Epithelial cell of prostate (primary cell): ENCODE measurements at regions not wholly inside any gene's neighbourhood (a gene's known extent, or its start where the extent isn't known, plus 50 kb on each side); places are given as distances from the start of the nearest gene placed in this dataset.
"Not testable (repeated sequence)": the region's sequence is repeated elsewhere in the genome, so short reads cannot be mapped to it uniquely, and the experiment has no call there.

Experiments
- DNase-seq: peaks from one replicate; pipeline ENCODE4 v3.0.0-alpha.2; 2011; ENCODE audit warnings: low read depth, low spot score
- H3K27ac ChIP-seq: fragments of 450-650 bp; 2 replicates; pipeline ENCODE4 v1.5.1; 2017; ENCODE audit warnings: mild to moderate bottlenecking

DNA sequence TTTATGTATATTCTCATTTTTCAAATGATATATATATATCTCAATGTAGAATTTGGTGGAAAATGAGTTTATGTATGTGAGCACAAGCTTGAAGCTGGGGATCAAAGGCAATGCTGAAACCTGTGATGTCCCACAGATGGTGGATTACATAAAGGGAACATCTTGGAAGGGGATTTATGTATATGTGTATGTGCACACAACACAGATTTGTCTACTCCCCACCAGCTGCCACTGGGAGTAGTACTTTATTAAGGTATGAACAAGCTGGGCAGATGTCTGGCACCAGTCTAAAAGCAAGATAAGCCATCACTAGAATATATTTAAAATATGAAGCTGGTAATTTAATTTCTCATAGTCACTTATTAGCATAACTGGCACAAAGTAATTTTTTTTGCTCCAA, 895.6 kb downstream of the SLC6A15 start:
- H3K27ac ChIP-seq, result no peak overlapping the region
- DNase-seq, result no peak

GRCh38 chr12:83997423-83997822, 915.2 kb downstream of the SLC6A15 start:
- H3K27ac ChIP-seq, result no peak overlapping the region
- DNase-seq, result no peak

DNA sequence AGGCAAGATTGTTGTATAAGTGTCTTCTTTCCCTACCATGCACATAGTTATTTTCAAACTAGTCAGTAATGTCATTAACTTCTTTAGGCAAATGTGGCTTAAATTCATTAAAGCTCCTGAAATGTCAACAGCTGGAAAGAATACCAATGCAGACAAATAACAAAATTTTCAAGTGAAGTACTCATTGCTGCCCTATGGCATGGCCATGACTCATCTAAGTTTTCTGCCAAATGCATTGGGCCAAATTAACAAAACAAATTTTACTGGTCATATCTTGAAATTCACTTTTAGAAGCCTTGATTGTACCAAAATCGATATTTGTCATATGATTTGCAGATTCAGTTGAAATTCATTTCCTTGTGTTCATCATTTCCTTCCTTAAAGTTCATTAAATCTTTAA, 915.9 kb downstream of the SLC6A15 start:
- H3K27ac ChIP-seq, result no peak overlapping the region
- DNase-seq, result no peak

- DNase-seq, result no peak
- no peak overlapping the region for H3K27ac ChIP-seq
These were observed 927.5 kb downstream of the SLC6A15 start for GRCh38 chr12:83985084-83985483.

DNA sequence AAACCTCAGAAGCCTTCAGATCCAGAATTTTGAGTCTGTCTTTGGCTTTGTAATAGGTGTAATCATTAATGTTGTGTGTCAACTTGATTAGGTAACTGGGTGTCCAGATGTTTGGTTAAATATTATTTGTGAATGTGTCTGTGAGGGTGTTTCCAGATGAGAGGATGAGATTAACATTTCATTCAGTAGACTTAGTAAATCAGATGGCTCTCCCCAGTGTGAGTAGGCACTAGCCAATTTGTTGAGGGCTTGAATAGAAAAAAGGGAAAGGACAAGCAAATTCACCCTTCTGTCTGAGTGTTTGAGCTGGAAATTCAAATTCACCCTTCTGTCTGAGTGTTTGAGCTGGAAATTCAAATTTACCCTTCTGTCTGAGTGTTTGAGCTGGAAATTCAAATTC, 932.2 kb downstream of the SLC6A15 start:
- no peak for DNase-seq
- H3K27ac ChIP-seq, result no peak overlapping the region

GRCh38 chr12:83979785-83980184, 932.8 kb downstream of the SLC6A15 start:
- H3K27ac ChIP-seq, result no peak overlapping the region
- no peak for DNase-seq

- H3K27ac ChIP-seq, result no peak overlapping the region
- DNase-seq, result no peak
These were observed 940.8 kb downstream of the SLC6A15 start for GRCh38 chr12:83971781-83972180.

GRCh38 chr12:83960767-83961166, 951.8 kb downstream of the SLC6A15 start:
- no peak overlapping the region for H3K27ac ChIP-seq
- no peak for DNase-seq

DNA sequence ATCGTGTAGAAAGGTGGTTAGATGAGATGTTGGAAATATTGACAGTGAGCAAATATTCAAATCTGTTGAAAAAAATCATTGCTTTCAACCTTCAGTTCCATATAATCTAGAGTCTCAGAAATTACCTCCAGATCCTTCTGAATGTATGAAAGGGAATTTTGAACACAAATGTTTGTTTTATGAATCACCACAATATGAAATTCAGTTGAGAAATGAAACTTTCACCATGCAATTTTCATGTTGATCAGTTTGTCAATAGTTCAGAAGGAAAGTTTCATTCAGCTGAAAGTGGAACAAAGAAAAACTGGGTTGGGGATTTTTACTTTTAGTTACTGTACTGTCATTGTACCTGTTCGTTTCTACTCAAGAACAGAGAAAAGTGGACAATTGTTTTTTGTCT, 953.6 kb downstream of the SLC6A15 start:
- DNase-seq, result no peak
- H3K27ac ChIP-seq, result no peak overlapping the region

DNA sequence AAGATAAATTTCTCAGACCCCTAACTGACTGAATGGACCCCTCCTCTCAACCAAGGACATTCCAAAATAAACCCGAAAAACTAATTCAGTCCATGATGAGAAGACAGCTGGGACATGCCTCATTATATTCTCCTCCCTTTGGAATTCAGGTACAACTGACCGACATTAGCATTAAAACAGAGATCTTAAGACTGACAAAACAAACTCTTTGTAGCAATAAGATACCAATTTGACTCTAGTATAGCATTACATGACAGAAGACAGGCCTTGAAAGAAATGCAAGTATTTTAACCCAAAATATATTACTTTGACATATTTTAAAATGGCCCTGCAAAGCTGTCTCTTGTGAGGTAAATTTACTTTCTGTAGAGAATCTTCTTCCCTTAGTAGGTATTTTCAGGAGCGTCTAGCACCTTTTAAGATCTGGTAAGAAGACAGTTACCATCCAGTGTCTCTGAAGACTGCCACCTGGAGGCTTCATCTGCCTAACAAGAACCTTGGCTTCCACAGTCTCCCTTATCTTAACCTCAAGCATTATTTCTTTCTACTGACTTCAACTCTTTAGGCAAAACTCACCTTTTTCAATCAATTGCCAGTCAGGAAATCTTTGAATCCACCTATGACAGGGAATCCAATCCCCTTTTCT, 957.5 kb downstream of the SLC6A15 start:
- no peak overlapping the region for H3K27ac ChIP-seq
- DNase-seq, result no peak

DNA sequence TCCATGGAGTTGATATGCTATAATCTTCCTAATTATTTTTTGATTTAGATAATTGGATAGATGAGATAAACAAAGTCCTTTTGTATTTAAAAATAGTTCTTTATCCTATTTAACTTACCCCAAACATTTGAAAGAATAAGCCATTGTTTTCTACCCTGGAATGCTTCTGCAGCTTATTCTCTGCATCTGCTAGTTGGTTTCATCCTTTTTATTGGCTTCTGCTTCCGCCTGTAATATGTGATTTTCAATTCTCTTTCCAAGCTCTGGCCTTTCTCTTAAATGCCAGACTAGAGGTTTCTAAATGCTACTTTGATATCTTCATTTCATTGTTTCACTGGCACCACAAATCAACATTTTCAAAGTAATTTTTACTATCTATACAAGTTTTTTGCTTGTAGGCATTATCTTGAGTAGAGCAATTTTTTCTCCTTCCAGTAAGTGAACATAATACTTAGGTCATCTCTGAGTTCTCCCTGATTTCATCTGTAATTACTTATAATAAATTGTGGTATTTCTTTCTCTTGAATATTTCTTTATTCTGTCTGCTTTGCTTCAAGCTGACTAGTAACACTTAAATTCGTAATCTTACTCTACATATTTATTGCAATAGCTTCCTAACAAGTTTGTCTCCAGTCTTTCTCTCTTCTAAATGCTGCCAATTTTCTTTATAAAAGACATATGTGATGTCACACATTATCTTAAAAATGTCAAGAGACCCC, 958.4 kb downstream of the SLC6A15 start:
- H3K27ac ChIP-seq, result no peak overlapping the region
- DNase-seq, result no peak

DNA sequence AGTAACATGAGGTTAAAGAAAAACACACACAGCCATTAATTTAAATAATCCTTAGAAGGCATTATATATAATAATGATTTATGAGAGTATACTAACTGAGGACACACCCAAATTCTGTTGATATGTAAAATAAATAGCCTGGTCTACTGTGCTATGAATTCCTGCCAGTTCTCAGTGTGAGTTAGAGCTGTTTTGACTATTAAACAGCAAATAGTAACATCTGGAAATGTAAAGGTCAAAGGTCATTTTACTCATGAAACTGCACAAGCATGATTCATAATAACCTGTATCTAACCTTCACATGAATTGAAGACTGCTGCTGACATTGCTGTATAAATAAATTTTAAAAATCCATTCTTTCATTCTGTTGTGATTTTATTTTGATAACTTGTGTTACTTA, 966.7 kb downstream of the SLC6A15 start:
- no peak overlapping the region for H3K27ac ChIP-seq
- DNase-seq, result peak; percentile 46

DNA sequence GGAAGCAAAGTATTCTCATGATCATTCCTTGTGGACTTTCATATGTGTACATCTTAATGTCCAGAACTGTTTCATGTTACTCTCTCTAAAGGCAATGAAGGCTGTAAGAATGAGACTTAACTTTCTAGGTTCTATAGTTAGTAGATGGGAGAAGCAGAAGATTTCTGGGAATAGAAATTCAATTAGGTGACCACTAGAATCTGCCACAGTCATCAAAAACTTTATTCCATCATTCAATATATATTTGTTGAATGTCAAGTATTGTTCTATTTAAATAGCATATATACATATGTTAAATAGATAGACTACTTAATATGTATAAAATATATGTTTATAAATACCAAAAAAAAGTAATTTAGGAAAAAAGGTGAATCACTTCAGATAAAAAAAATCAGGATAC, 972.9 kb downstream of the SLC6A15 start:
- no peak for DNase-seq
- no peak overlapping the region for H3K27ac ChIP-seq

- H3K27ac ChIP-seq, result no peak overlapping the region
- no peak for DNase-seq
These were observed 979.0 kb downstream of the SLC6A15 start for GRCh38 chr12:83933615-83934014.

DNA sequence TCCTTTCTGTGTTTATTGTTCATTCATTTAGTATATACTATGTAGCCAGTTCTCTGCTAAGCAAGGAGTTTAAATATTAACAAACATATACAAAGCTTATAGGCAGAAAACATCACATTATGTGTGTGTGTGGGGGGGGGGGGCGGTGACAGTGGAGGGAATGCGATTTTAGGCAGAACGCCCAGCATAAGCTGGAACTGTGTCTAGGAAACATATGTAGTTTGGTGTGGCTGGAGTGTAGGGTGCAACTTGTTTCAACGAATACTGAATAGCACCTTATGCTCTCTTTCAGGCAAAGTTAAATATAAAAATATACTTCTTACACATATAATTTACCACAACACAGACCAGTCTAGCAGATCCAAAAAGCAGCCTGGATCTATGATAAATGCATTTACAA, 980.6 kb downstream of the SLC6A15 start:
- H3K27ac ChIP-seq, result no peak overlapping the region
- no peak for DNase-seq

GRCh38 chr12:83931451-83931850, 981.1 kb downstream of the SLC6A15 start:
- DNase-seq, result no peak

GRCh38 chr12:83929792-83930191, 982.8 kb downstream of the SLC6A15 start:
- not testable (repeated sequence) for DNase-seq, H3K27ac ChIP-seq

More at GRCh38 chr12:83931451-83931850, 981.1 kb downstream of the SLC6A15 start:
- H3K27ac ChIP-seq, result no peak overlapping the region

DNA sequence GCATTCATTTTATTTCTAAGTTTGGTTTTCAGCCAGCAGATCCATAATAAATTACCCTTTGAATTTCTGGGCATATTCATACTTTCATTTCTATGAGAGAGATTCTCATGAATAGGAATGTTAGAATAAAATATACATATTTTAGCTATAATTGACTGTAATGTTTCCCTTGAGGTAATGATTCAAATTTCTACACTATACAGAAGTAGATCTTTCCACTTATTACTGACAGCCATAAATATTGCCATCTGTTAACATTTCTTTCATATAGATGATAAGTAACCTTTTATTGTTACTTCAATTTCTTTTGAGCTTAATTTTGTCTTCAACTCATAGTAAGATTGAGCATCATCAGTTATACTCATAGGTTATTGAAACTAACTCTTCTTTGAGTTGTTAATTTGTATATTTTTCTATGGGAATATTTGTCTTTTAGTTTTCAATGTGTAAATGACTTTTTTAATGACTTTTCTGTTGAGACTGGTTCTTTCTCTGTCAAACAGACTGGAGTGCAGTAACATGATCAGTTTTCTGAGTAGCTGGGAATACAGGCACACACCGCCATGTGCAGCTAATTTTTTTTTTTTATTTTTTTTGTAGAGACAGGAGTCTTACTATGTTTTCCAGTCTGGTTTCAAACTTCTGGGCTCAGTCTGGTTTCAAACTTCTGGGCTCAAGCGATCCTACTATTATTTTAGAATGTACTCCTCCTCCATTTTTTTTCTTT, 991.6 kb downstream of the SLC6A15 start:
- no peak overlapping the region for H3K27ac ChIP-seq
- DNase-seq, result no peak

GRCh38 chr12:83919081-83919480, 993.5 kb downstream of the SLC6A15 start:
- no peak overlapping the region for H3K27ac ChIP-seq
- no peak for DNase-seq

GRCh38 chr12:83904175-83904574, 1008.4 kb downstream of the SLC6A15 start:
- no peak for DNase-seq
- no peak overlapping the region for H3K27ac ChIP-seq

DNA sequence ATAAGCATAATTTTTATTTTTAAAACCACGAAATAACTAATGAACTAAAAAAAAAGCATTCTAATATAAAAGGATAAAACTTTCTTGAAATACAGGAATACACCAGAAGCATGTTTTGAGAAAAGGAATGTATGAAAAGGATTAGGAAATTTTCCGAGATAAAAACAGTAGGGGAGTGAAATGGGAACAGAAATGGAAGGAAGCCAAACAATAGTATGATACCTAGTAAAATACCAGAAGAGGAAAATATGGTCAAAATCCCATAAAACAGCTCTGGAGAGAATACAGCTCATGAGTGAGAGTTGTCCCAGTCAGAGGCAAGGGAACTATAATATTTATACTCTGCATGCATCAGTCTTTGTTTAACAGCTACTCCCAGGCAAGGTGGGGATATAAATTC, 1016.2 kb downstream of the SLC6A15 start:
- DNase-seq, result no peak
- H3K27ac ChIP-seq, result no peak overlapping the region
